KMS-11 (cell line): ENCODE measurements at regions not wholly inside any gene's neighbourhood (a gene's known extent, or its start where the extent isn't known, plus 50 kb on each side); places are given as distances from the start of the nearest gene placed in this dataset.
A peak's percentile ranks its signal among the peaks of the same experiment; 100 is the strongest.

Experiments used
- H2AFZ ChIP-seq: fragments of 200-600 bp; sonication (generic); 2 replicates; pipeline ENCODE4 v1.6.1; 2016; ENCODE audit warnings: antibody characterized with exemption, mixed run types, low read depth
- H3K27ac ChIP-seq: fragments of 200-600 bp; sonication (generic); 2 replicates; pipeline ENCODE4 v1.6.1; 2016; ENCODE audit warnings: mild to moderate bottlenecking, mixed run types
- H3K27me3 ChIP-seq: fragments of 200-600 bp; sonication (generic); 2 replicates; pipeline ENCODE4 v1.6.1; 2017; ENCODE audit warnings: mild to moderate bottlenecking, low read depth, mixed run types, moderate library complexity; ENCODE audit not compliant: insufficient read depth
- H3K36me3 ChIP-seq: fragments of 200-600 bp; sonication (generic); 2 replicates; pipeline ENCODE4 v1.6.1; 2017; ENCODE audit warnings: mild to moderate bottlenecking, mixed run types; ENCODE audit not compliant: insufficient read depth
- H3K4me1 ChIP-seq: fragments of 200-600 bp; sonication (generic); 2 replicates; pipeline ENCODE4 v1.6.1; 2016; ENCODE audit warnings: mild to moderate bottlenecking, low read depth, mixed run types; ENCODE audit not compliant: poor library complexity, severe bottlenecking
- H3K4me2 ChIP-seq: fragments of 200-600 bp; sonication (generic); 2 replicates; pipeline ENCODE4 v1.7.0; 2016; ENCODE audit warnings: mild to moderate bottlenecking, mixed run types
- H3K4me3 ChIP-seq: fragments of 200-600 bp; sonication (generic); IDR thresholded peaks from 2 replicates; pipeline ENCODE4 v1.6.1; 2017; ENCODE audit warnings: low read depth, low read length, mixed read lengths; ENCODE audit not compliant: insufficient read depth
- H3K79me2 ChIP-seq: fragments of 200-600 bp; sonication (generic); 2 replicates; pipeline ENCODE4 v1.6.1; 2016; ENCODE audit warnings: low read depth, mixed run types; ENCODE audit not compliant: insufficient read depth
- H3K9ac ChIP-seq: fragments of 200-600 bp; sonication (generic); 2 replicates; pipeline ENCODE4 v1.6.1; 2016; ENCODE audit warnings: mild to moderate bottlenecking, mixed run types
- H4K20me1 ChIP-seq: fragments of 200-600 bp; sonication (generic); 2 replicates; pipeline ENCODE4 v1.6.1; 2016; ENCODE audit warnings: mild to moderate bottlenecking, mixed run types; ENCODE audit not compliant: insufficient read depth
- TF ChIP-seq, protein P1 (sequence below): fragments of 200-600 bp; sonication (generic); conservative IDR thresholded peaks from 2 replicates; pipeline ENCODE4 v1.6.1; 2017; ENCODE audit warnings: low read depth, mild to moderate bottlenecking, antibody characterized with exemption, low read length, moderate library complexity, mixed read lengths

DNA sequence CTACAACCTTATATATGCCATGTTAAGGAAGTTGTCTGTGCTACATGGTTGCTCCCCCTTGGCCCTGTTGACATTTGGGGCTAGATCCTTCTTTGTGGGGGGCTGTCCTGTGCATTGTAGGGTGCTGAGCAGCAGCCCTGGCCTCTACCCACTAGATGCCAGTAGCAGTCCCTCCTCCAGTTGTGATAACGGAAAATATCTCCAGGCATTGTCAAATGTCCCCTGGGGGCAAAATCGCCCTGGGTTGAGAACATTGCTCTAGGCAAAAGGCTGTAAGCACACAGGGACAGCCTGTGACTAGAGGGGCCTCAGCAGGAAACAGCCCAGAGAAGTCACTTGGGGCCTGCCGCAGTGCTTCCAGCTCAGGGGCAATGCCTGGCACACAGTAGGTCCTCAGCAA lies 1100.3 kb downstream of the BCL11B start:
- H3K79me2 ChIP-seq, result no peaks in the 10 kb centered on the region
- H3K36me3 ChIP-seq, result no peaks in the 10 kb centered on the region
- H3K4me3 ChIP-seq, result no peak overlapping the region
- H3K9ac ChIP-seq, result no peak overlapping the region
- TF ChIP-seq, protein P1, sequence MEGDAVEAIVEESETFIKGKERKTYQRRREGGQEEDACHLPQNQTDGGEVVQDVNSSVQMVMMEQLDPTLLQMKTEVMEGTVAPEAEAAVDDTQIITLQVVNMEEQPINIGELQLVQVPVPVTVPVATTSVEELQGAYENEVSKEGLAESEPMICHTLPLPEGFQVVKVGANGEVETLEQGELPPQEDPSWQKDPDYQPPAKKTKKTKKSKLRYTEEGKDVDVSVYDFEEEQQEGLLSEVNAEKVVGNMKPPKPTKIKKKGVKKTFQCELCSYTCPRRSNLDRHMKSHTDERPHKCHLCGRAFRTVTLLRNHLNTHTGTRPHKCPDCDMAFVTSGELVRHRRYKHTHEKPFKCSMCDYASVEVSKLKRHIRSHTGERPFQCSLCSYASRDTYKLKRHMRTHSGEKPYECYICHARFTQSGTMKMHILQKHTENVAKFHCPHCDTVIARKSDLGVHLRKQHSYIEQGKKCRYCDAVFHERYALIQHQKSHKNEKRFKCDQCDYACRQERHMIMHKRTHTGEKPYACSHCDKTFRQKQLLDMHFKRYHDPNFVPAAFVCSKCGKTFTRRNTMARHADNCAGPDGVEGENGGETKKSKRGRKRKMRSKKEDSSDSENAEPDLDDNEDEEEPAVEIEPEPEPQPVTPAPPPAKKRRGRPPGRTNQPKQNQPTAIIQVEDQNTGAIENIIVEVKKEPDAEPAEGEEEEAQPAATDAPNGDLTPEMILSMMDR, result no peak
- peaks cover 48% of the 10 kb centered on the region for H3K4me1 ChIP-seq
- no peak overlapping the region for H3K4me2 ChIP-seq
- H3K27me3 ChIP-seq, result no peaks in the 10 kb centered on the region
- no peak overlapping the region for H2AFZ ChIP-seq
- H4K20me1 ChIP-seq, result no peaks in the 10 kb centered on the region
- H3K27ac ChIP-seq, result no peak overlapping the region

DNA sequence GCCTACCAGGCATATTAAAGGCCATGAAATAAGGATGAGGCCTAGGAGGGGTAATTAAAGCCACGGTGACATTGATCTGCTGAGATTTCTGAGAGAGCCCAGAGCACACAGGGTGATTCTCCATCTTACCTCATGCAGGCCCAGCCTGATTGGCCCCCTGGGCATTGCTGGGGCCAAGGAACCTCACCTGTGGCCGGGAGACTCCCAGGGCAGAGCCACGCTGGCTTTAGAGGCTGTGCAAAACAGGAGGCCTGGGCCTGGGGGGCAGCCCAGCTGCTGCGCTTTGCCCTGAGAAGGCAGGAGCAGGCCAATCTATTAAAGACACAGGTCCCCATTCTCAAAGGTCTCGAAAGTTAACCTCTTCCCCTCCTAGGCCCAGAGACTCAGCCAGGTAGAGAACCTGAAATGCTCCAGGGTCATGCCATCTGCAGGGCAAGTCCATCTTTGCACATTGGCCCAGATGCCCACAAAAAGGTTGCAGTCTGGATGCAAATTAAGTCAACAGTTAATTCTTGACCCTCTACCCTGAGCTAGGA lies 1099.7 kb downstream of the BCL11B start:
- no peaks in the 10 kb centered on the region for H4K20me1 ChIP-seq
- H3K36me3 ChIP-seq, result no peaks in the 10 kb centered on the region
- H2AFZ ChIP-seq, result no peak overlapping the region
- H3K4me2 ChIP-seq, result peak overlapping the region; percentile 72; the same call in 1 of the 2 replicates
- TF ChIP-seq, protein P1, result no peak
- H3K27me3 ChIP-seq, result no peaks in the 10 kb centered on the region
- H3K9ac ChIP-seq, result no peak overlapping the region
- peak overlapping the region; percentile 90 for H3K27ac ChIP-seq
- no peaks in the 10 kb centered on the region for H3K79me2 ChIP-seq
- H3K4me3 ChIP-seq, result no peak overlapping the region
- H3K4me1 ChIP-seq, result peaks cover 54% of the 10 kb centered on the region

DNA sequence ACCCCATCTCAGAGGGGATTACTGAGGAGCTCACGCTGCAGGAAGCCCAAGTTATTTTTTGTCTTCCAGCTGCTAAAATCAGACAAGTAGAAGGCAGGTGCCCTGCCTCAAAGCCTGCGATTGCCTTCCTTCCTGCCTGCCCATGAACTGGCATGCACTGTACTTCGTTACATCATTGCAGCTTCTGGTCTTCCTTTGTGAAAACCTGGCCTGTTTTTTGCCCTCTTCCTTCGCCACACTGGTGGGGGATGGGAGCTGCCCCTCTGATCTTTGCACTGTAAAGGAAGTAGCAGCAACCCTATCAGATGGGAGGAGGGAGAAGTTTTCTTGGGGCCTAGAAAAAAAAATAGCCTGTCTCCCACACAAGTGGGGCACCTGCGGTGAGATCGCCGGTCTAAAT lies 1098.7 kb downstream of the BCL11B start:
- peak overlapping the region; percentile 90 for H3K27ac ChIP-seq
- H3K79me2 ChIP-seq, result no peaks in the 10 kb centered on the region
- no peak overlapping the region for H3K4me3 ChIP-seq
- no peaks in the 10 kb centered on the region for H3K36me3 ChIP-seq
- H3K9ac ChIP-seq, result peak overlapping the region; percentile 26; the same call in 1 of the 2 replicates
- TF ChIP-seq, protein P1, result no peak
- peak overlapping the region; percentile 51; the same call in 1 of the 2 replicates for H2AFZ ChIP-seq
- H3K27me3 ChIP-seq, result no peaks in the 10 kb centered on the region
- H3K4me2 ChIP-seq, result peak overlapping the region; percentile 72
- no peaks in the 10 kb centered on the region for H4K20me1 ChIP-seq
- H3K4me1 ChIP-seq, result peaks cover 64% of the 10 kb centered on the region

DNA sequence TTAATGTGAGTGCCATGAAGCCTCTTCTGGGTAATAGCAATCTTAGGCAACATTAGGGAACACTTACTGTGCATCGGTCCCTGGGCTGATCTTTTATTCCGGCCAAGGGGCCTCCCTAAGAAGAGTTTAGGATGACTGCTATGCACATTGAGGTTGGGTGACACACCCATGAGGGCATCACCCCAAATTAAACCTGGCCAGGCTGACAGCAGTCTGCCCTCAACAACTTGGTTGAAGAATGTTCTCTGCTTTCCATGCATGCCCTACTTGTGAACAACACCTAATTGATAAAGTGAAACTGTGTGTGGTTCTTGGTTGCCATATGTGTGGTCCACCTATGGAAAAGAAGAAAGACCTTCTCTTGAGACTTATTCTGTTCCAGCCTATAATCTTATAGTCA lies 1098.0 kb downstream of the BCL11B start:
- peaks cover 72% of the 10 kb centered on the region for H3K4me1 ChIP-seq
- peak overlapping the region; percentile 51; the same call in 1 of the 2 replicates for H2AFZ ChIP-seq
- no peak overlapping the region for H3K4me3 ChIP-seq
- no peaks in the 10 kb centered on the region for H3K36me3 ChIP-seq
- no peaks in the 10 kb centered on the region for H3K27me3 ChIP-seq
- H3K27ac ChIP-seq, result peak overlapping the region; percentile 90
- TF ChIP-seq, protein P1, result no peak
- no peaks in the 10 kb centered on the region for H3K79me2 ChIP-seq
- peak overlapping the region; percentile 26; the same call in 1 of the 2 replicates for H3K9ac ChIP-seq
- peak overlapping the region; percentile 72 for H3K4me2 ChIP-seq
- no peaks in the 10 kb centered on the region for H4K20me1 ChIP-seq
